ENCODE measurements at regions not wholly inside any gene's neighbourhood (a gene's known extent, or its start where the extent isn't known, plus 50 kb on each side); places are given as distances from the start of the nearest gene placed in this dataset.

DNA sequence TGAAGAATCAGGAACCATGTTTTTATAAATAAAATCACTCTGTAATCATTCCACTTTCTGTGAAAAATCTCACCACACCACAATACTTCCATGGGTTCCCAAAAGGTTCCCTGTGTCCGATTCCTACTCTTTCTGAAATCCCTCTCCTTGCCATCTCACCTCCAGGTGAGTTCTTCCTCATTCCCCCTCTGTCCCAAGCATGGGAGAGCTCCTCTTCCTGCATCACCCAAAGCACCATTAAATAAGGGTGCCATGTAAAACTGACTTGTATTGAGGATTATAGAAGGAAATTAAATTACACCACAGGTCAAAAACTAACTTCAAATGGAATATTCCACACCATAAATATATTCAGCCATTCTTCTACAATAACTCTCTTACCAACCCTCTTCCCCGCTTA is 55.8 kb upstream of the ETAA1 start:
- TF ChIP-seq Cebpa-rat (IDR thresholded peaks at IDR 0.05), result no peak
- no peak overlapping the region for H3K27ac ChIP-seq
- H3K4me2 ChIP-seq, result no peak overlapping the region
- no peaks in the 10 kb centered on the region for H3K27me3 ChIP-seq
- no peaks in the 10 kb centered on the region for H3K36me3 ChIP-seq
- no peaks in the 10 kb centered on the region for H3K9me3 ChIP-seq
- H3K4me1 ChIP-seq, result no peaks in the 10 kb centered on the region
- H3K9ac ChIP-seq, result no peak overlapping the region
- H3K4me3 ChIP-seq, result no peak overlapping the region
- H4K20me1 ChIP-seq, result no peaks in the 10 kb centered on the region

DNA sequence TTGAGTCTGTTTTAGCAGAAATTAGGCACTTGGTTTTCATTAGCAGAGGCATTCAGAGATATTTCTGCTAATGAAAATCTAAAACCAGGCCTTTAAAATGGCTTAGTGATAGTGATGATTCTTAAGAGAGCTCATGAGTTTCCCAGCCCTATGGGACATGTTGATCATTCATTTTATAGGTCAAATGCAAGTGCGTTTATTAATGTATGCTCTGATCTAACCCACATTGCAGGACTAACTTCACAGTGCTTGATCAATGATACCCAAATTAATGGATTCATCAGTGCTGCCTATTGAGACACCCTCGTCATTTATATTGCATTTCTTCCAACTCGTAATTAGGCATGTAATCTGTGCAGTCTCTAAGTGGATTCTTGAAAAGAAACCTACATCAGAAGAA is 54.7 kb upstream of the ETAA1 start:
- Histone ChIP-seq H3K9me3 (no peaks in the 10 kb centered on the region), H3K4me3 (no peak overlapping the region), H3K9ac (no peak overlapping the region), H3K4me1 (no peaks in the 10 kb centered on the region), H3K36me3 (no peaks in the 10 kb centered on the region), H3K27ac (no peak overlapping the region), H3K4me2 (no peak overlapping the region), H4K20me1 (no peaks in the 10 kb centered on the region), H3K27me3 (no peaks in the 10 kb centered on the region)
- TF ChIP-seq Cebpa-rat (IDR thresholded peaks at IDR 0.05), result no peak

DNA sequence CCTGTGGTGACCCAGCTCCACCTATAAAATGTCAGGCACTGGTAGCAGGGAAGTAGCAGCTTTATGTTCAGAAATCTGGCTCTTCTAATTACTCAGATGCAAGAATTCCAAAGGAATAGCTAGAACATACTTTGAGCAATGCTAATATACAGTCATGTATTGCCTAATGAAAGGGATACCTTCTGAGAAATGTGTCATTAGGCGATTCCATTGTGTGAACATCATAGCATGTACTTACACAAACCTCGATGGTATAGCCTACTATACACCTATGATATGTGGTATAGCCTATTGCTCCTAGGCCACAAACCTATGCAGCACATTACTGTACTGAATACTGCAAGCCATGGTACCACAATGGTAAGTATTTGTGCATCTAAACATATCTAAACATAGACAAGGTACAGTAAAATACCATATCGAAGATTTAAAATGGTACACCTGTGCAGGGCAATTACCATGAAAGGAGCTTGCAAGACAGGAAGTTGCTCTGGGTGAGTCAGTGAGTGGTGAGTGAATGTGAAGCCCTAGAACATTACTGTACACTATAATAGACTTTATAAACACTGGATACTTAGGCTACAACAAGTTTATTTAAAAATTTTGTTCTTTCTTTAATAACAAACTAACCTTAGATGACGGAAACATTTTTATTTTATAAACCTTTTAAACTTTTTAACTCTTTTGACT is 50.3 kb upstream of the ETAA1 start:
- Histone ChIP-seq H3K4me3 (no peak overlapping the region), H3K9me3 (peaks cover 15% of the 10 kb centered on the region), H3K27ac (no peak overlapping the region), H3K4me2 (no peak overlapping the region), H3K27me3 (no peaks in the 10 kb centered on the region), H3K4me1 (no peaks in the 10 kb centered on the region), H3K36me3 (no peaks in the 10 kb centered on the region), H3K9ac (no peak overlapping the region), H4K20me1 (no peaks in the 10 kb centered on the region)
- TF ChIP-seq Cebpa-rat (IDR thresholded peaks at IDR 0.05), result no peak

All from BLaER1 (cell line).